Retinal pigment epithelial cell (primary cell): ENCODE measurements at regions not wholly inside any gene's neighbourhood (a gene's known extent, or its start where the extent isn't known, plus 50 kb on each side); places are given as distances from the start of the nearest gene placed in this dataset.

Source experiments
- DNase-seq: peaks from one replicate; pipeline ENCODE4 v3.0.0-alpha.2; 2010; ENCODE audit warnings: low read depth
- H3K4me3 ChIP-seq: 2 replicates; pipeline ENCODE4 v1.5.1; 2011; ENCODE audit warnings: mild to moderate bottlenecking, low read length, control low read depth, moderate library complexity
- TF ChIP-seq, protein P1 (sequence below): conservative IDR thresholded peaks from 2 replicates; pipeline ENCODE4 v1.5.1; 2011; ENCODE audit warnings: low read depth, low read length, control low read depth, inconsistent platforms

DNA sequence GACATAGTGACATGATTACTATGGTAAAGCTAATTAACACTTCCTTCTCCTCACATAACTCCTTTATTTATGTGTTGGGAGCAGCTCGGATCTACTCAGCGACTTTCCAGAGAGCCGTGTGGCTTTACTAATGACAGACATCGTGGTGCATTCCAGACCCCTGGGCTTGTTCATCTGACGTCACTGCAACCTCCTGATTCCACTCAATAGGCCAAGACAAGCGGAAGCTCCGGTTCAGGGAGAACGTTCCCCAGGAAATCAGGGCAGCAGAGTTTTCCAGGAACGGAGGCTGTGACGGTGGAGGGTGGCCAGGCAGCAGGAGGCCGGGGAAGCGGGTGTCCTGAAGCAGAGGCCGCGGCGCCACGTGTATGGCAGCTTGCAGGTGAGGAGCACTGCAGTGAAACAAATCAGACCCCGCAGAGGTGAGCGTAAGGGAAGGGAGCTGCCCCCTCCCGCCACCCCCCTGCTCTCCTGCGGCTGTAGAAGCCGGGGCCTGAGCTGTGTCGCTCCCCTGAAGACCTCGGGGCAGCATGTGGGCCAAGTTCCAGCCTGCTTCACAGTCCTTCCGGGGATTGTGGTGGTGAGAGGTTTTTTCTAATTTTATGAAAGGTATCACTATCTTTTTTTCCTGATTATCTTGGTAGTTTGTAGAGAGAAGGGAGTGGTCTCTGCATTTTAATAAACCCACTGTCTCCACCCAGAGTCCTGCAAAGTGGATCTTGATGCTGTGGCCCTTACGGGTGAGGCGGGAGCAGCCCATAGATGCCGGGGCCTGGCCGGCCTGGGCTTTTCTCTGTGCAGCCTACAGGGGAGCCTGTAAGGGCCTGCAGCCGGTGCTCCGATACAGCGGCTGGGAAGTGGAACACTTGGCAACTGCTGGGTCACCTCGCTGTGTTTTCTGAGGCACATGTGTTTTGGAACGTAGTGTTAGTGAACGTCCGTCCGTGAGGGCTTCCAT is 220.4 kb upstream of the IRX4 start:
- H3K4me3 ChIP-seq = no peak overlapping the region
- TF ChIP-seq, protein P1, sequence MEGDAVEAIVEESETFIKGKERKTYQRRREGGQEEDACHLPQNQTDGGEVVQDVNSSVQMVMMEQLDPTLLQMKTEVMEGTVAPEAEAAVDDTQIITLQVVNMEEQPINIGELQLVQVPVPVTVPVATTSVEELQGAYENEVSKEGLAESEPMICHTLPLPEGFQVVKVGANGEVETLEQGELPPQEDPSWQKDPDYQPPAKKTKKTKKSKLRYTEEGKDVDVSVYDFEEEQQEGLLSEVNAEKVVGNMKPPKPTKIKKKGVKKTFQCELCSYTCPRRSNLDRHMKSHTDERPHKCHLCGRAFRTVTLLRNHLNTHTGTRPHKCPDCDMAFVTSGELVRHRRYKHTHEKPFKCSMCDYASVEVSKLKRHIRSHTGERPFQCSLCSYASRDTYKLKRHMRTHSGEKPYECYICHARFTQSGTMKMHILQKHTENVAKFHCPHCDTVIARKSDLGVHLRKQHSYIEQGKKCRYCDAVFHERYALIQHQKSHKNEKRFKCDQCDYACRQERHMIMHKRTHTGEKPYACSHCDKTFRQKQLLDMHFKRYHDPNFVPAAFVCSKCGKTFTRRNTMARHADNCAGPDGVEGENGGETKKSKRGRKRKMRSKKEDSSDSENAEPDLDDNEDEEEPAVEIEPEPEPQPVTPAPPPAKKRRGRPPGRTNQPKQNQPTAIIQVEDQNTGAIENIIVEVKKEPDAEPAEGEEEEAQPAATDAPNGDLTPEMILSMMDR = no peak
- DNase-seq = no peak

DNA sequence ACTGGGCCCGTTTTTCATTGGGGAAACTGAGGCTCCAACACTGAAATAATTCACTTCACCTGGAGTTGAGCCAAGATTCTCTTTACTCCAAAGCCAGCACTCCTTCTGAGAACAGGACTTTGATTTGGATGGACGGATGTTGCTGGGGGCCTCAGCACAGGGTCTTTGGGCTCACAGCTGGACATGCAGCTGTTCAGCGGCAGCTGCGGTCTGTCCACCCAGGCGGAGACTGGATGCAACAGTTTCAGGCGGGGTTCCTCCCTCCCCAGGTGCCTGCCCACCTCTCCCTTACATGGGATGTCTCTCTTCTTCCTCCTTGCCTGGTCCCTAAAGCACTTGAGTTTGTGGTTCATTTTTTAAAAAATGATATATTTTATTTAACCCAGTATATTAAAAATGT is 219.0 kb upstream of the IRX4 start:
- H3K4me3 ChIP-seq = no peak overlapping the region
- TF ChIP-seq, protein P1 = no peak
- DNase-seq = no peak

- DNase-seq = no peak
- TF ChIP-seq, protein P1 = no peak
These were observed 214.3 kb upstream of the IRX4 start for GRCh38 chr5:2096887-2097505.

DNA sequence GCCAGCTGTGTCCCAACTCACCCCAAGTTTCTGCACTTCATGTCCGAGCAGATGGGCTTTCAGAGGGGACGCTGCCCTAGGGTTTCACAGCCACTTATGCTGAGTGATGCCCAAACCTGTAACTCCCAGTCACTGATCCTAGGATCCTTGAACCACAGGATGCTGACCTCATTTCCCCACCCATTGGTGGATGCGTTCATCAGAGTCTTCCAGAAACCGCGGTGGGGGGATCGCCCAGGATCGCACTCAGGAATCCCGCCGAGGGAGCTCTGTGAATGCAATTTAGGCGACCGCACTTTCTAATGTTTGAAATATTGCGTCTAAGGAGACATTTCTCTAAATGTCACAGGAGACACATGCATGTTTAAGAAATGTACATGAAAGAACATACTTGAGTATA is 212.3 kb upstream of the IRX4 start:
- DNase-seq = no peak
- H3K4me3 ChIP-seq = no peak overlapping the region
- TF ChIP-seq, protein P1 = no peak

More at GRCh38 chr5:2096887-2097505, 214.3 kb upstream of the IRX4 start:
- no peak overlapping the region for H3K4me3 ChIP-seq

- DNase-seq = no peak
- H3K4me3 ChIP-seq = no peak overlapping the region
- TF ChIP-seq, protein P1 = no peak
These were observed 211.9 kb upstream of the IRX4 start for GRCh38 chr5:2094616-2094995.

- H3K4me3 ChIP-seq = no peak overlapping the region
- TF ChIP-seq, protein P1 = no peak
- no peak for DNase-seq
These were observed 211.3 kb upstream of the IRX4 start for GRCh38 chr5:2093859-2094615.
